Fibroblast of lung (primary cell): ENCODE measurements at regions not wholly inside any gene's neighbourhood (a gene's known extent, or its start where the extent isn't known, plus 50 kb on each side); places are given as distances from the start of the nearest gene placed in this dataset.

ENCODE experiments used
- DNase-seq, 2 donors: peaks; one replicate each; pipeline versions ENCODE4 v3.0.0 to v3.0.0-alpha.2; 2010; ENCODE audit warnings: low read depth in 2 of 2
- H2AFZ ChIP-seq: 2 replicates; pipeline ENCODE4 v1.5.1; 2012; ENCODE audit warnings: low read length, control low read depth, inconsistent platforms
- H3K27ac ChIP-seq: 2 replicates; pipeline ENCODE4 v1.5.1; 2011; ENCODE audit warnings: low read length, control low read depth; ENCODE audit not compliant: insufficient read depth
- H3K27me3 ChIP-seq: 2 replicates; pipeline ENCODE4 v1.5.1; 2011; ENCODE audit warnings: mild to moderate bottlenecking, low read length; ENCODE audit not compliant: control insufficient read depth, insufficient read depth
- H3K36me3 ChIP-seq: 2 replicates; pipeline ENCODE4 v1.5.1; 2011; ENCODE audit warnings: low read length; ENCODE audit not compliant: control insufficient read depth, insufficient read depth
- H3K4me1 ChIP-seq: 2 replicates; pipeline ENCODE4 v1.5.1; 2011; ENCODE audit warnings: low read length; ENCODE audit not compliant: control insufficient read depth, insufficient read depth; ENCODE audit errors: extremely low read depth
- H3K4me2 ChIP-seq: 2 replicates; pipeline ENCODE4 v1.5.1; 2011; ENCODE audit warnings: low read length, control low read depth; ENCODE audit not compliant: insufficient read depth; ENCODE audit errors: extremely low read depth
- H3K4me3 ChIP-seq, 4 experiments: fragments of 200-600 bp in 1 of 4; sonication (generic) in 1 of 4; replicated peaks in 1 of 4; 2 replicates each; pipeline ENCODE4 v1.5.1; 2011 to 2016; ENCODE audit warnings: low read length in 4 of 4, low read depth in 3 of 4, mild to moderate bottlenecking in 3 of 4, control low read depth in 2 of 4, inconsistent platforms in 1 of 4, mixed read lengths in 1 of 4; ENCODE audit not compliant: insufficient read depth in 1 of 4; ENCODE audit errors: control extremely low read depth in 1 of 4
- H3K79me2 ChIP-seq: 2 replicates; pipeline ENCODE4 v1.5.1; 2012; ENCODE audit warnings: mild to moderate bottlenecking, low read length, inconsistent platforms; ENCODE audit not compliant: control insufficient read depth, insufficient read depth
- H3K9ac ChIP-seq: 2 replicates; pipeline ENCODE4 v1.5.1; 2011; ENCODE audit warnings: mild to moderate bottlenecking, low read length, control low read depth; ENCODE audit not compliant: insufficient read depth
- H3K9me3 ChIP-seq: 2 replicates; pipeline ENCODE4 v1.5.1; 2012; ENCODE audit warnings: low read depth, low read length; ENCODE audit not compliant: control insufficient read depth, insufficient read depth
- H4K20me1 ChIP-seq: 2 replicates; pipeline ENCODE4 v1.5.1; 2011; ENCODE audit warnings: low read length; ENCODE audit not compliant: control insufficient read depth, insufficient read depth; ENCODE audit errors: extremely low read depth
- CTCF ChIP-seq, 2 donors: IDR thresholded peaks in 1 of 2; conservative IDR thresholded peaks in 1 of 2; 1 replicate in 1 of 2; 2 replicates in 1 of 2; pipeline ENCODE4 v1.5.1; 2011 to 2012; ENCODE audit warnings: low read length in 2 of 2, control low read depth in 1 of 2, inconsistent platforms in 1 of 2, low read depth in 1 of 2, mild to moderate bottlenecking in 1 of 2
- EZH2 ChIP-seq: IDR thresholded peaks from 2 replicates; pipeline ENCODE4 v1.5.1; 2012; ENCODE audit warnings: low read length, control low read depth, mild to moderate bottlenecking; ENCODE audit errors: missing control alignments

- Histone ChIP-seq H3K79me2 (no peaks in the 10 kb centered on the region), H3K27ac (no peak overlapping the region), H4K20me1 (no peaks in the 10 kb centered on the region), H3K27me3 (no peaks in the 10 kb centered on the region), H3K4me2 (no peak overlapping the region), H3K9me3 (no peaks in the 10 kb centered on the region), H3K4me3 (no peak overlapping the region), H3K9ac (no peak overlapping the region), H2AFZ (no peak overlapping the region), H3K4me1 (no peaks in the 10 kb centered on the region), H3K36me3 (no peaks in the 10 kb centered on the region)
- TF ChIP-seq CTCF (conservative IDR thresholded peaks at IDR 0.05 in 1 of 2, IDR thresholded peaks at IDR 0.05 in 1 of 2; ENCODE audit: low read depth in 1 of 2, low read length in 2 of 2) (no peak), EZH2 (no peak)
- DNase-seq: no peak
These were observed 132.5 kb upstream of the PTER start for GRCh38 chr10:16304311-16304710.

- TF ChIP-seq EZH2 (no peak), CTCF (conservative IDR thresholded peaks at IDR 0.05 in 1 of 2, IDR thresholded peaks at IDR 0.05 in 1 of 2; ENCODE audit: low read depth in 1 of 2, low read length in 2 of 2) (no peak)
- no peaks in the 10 kb centered on the region for H4K20me1 ChIP-seq
These were observed 126.4 kb upstream of the PTER start for GRCh38 chr10:16310440-16310839.

GRCh38 chr10:16314259-16314658, 122.6 kb upstream of the PTER start:
- H3K9ac ChIP-seq: no peak overlapping the region
- no peaks in the 10 kb centered on the region for H4K20me1 ChIP-seq
- DNase-seq: no peak
- H3K36me3 ChIP-seq: no peaks in the 10 kb centered on the region
- no peak for TF ChIP-seq CTCF (conservative IDR thresholded peaks at IDR 0.05 in 1 of 2, IDR thresholded peaks at IDR 0.05 in 1 of 2; ENCODE audit: low read depth in 1 of 2, low read length in 2 of 2)
- TF ChIP-seq EZH2: no peak
- H3K79me2 ChIP-seq: no peaks in the 10 kb centered on the region
- no peaks in the 10 kb centered on the region for H3K9me3 ChIP-seq
- no peaks in the 10 kb centered on the region for H3K27me3 ChIP-seq
- H3K4me1 ChIP-seq: no peaks in the 10 kb centered on the region
- H3K4me3 ChIP-seq: no peak overlapping the region
- no peak overlapping the region for H2AFZ ChIP-seq
- H3K4me2 ChIP-seq: no peak overlapping the region
- H3K27ac ChIP-seq: no peak overlapping the region

More at GRCh38 chr10:16310440-16310839, 126.4 kb upstream of the PTER start:
- H3K4me2 ChIP-seq: no peak overlapping the region
- H2AFZ ChIP-seq: no peak overlapping the region
- H3K4me1 ChIP-seq: no peaks in the 10 kb centered on the region
- H3K27ac ChIP-seq: no peak overlapping the region
- DNase-seq: no peak
- H3K4me3 ChIP-seq: no peak overlapping the region
- no peaks in the 10 kb centered on the region for H3K36me3 ChIP-seq
- H3K9ac ChIP-seq: no peak overlapping the region
- no peaks in the 10 kb centered on the region for H3K27me3 ChIP-seq
- no peaks in the 10 kb centered on the region for H3K9me3 ChIP-seq
- H3K79me2 ChIP-seq: no peaks in the 10 kb centered on the region
